Astrocyte (in vitro differentiated cells and primary cell): ENCODE measurements at regions not wholly inside any gene's neighbourhood (a gene's known extent, or its start where the extent isn't known, plus 50 kb on each side); places are given as distances from the start of the nearest gene placed in this dataset.
"Not testable (repeated sequence)": the region's sequence is repeated elsewhere in the genome, so short reads cannot be mapped to it uniquely, and the experiment has no call there.

ENCODE experiments used
- CTCF ChIP-seq: IDR thresholded peaks from 2 replicates; pipeline ENCODE4 v1.5.1; 2011; ENCODE audit warnings: low read depth, mild to moderate bottlenecking, inconsistent platforms, low read length, moderate library complexity; ENCODE audit not compliant: insufficient read depth
- EZH2 ChIP-seq: IDR thresholded peaks from 2 replicates; pipeline ENCODE4 v1.6.1; 2012; ENCODE audit warnings: mild to moderate bottlenecking, low read length, inconsistent platforms; ENCODE audit not compliant: insufficient read depth

DNA sequence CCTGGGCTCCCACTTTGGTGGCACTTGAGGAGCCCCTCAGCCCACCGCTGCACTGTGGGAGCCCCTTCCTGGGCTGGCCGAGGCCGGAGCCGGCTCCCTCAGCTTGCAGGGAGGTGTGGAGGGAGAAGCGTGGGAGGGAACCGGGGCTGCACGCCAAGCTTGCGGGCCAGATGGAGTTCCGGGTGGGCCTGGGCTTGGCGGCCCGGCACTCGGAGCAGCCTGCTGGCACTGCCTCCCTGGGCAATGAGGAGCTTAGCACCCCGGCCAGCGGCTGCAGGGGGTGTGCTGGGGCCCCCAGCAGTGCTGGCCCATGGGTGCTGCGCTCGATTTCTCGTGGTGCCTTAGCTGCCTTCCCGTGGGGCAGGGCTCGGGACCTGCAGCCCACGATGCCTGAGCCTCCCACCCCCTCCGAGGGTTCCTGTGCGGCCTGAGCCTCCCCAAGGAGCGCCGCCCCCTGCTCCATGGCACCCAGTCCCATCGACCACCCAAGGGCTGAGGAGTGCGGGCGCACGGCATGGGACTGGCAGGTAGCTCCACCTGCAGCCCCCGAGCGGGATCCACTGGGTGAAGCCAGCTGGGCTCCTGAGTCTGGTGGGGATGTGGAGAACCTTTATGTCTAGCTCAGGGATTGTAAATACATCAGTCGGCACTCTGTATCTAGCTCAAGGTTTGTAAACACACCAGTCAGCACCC, 1068.5 kb downstream of the ROBO2 start:
- TF ChIP-seq CTCF, EZH2: not testable (repeated sequence)
